ENCODE measurements at regions not wholly inside any gene's neighbourhood (a gene's known extent, or its start where the extent isn't known, plus 50 kb on each side); places are given as distances from the start of the nearest gene placed in this dataset.

- Mint-ChIP-seq H3K4me1 (ENCODE audit: low read depth) (no peaks in the 10 kb centered on the region), H3K27me3 (no peaks in the 10 kb centered on the region), H3K4me3 (no peak overlapping the region), H3K9me3 (peaks cover 3% of the 10 kb centered on the region), H3K27ac (no peak overlapping the region), H3K36me3 (ENCODE audit: low read depth) (no peaks in the 10 kb centered on the region)
- intact Hi-C loops (cut with micrococcal nuclease): no loop called here
- DNase-seq (no peak), ATAC-seq (no peak)
- CTCF ChIA-PET: no interaction called here
- POLR2A ChIA-PET: no interaction called here
- TF ChIP-seq, protein P1, sequence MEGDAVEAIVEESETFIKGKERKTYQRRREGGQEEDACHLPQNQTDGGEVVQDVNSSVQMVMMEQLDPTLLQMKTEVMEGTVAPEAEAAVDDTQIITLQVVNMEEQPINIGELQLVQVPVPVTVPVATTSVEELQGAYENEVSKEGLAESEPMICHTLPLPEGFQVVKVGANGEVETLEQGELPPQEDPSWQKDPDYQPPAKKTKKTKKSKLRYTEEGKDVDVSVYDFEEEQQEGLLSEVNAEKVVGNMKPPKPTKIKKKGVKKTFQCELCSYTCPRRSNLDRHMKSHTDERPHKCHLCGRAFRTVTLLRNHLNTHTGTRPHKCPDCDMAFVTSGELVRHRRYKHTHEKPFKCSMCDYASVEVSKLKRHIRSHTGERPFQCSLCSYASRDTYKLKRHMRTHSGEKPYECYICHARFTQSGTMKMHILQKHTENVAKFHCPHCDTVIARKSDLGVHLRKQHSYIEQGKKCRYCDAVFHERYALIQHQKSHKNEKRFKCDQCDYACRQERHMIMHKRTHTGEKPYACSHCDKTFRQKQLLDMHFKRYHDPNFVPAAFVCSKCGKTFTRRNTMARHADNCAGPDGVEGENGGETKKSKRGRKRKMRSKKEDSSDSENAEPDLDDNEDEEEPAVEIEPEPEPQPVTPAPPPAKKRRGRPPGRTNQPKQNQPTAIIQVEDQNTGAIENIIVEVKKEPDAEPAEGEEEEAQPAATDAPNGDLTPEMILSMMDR (IDR thresholded peaks at IDR 0.05): no peak
Measured at GRCh38 chr5:117488976-117489500, 914.4 kb upstream of the SEMA6A start.

- Mint-ChIP-seq H3K4me3 (no peak overlapping the region), H3K27ac (no peak overlapping the region), H3K4me1 (ENCODE audit: low read depth) (no peaks in the 10 kb centered on the region), H3K27me3 (no peaks in the 10 kb centered on the region), H3K36me3 (ENCODE audit: low read depth) (no peaks in the 10 kb centered on the region), H3K9me3 (peaks cover 3% of the 10 kb centered on the region)
- ChIA-PET POLR2A (no interaction called here), CTCF (no interaction called here)
- intact Hi-C loops (cut with micrococcal nuclease): no loop called here
- TF ChIP-seq, protein P1 (IDR thresholded peaks at IDR 0.05): no peak
- ATAC-seq (no peak), DNase-seq (no peak)
Measured at GRCh38 chr5:117487556-117487955, 912.9 kb upstream of the SEMA6A start.

DNA sequence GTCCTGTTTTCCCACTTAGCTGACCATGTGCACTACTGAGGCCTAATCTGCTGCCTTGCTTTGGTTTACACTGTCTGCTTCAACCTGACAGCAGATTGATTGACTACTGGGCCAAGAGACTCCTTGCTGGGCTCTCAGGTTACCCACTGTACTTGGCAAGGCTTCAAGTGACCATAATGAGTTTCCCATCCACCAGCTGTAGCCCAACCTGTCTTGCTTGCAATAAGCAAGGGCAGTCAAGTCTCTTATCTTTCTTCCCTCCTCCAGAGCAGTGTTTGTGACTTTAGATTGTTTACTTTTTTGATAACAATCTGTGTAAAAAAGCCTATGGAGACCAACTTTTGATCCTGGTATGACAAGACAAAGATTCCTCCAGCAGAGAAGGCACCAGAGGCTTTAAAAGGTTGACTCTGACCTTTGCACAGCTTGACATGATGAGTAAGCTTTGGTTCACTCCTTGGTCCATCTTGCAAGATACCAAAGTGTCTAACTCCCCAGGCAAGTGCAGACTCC, 912.3 kb upstream of the SEMA6A start:
- Mint-ChIP-seq H3K27ac (no peak overlapping the region), H3K36me3 (ENCODE audit: low read depth) (no peaks in the 10 kb centered on the region), H3K4me3 (no peak overlapping the region), H3K9me3 (peaks cover 3% of the 10 kb centered on the region), H3K27me3 (no peaks in the 10 kb centered on the region), H3K4me1 (ENCODE audit: low read depth) (no peaks in the 10 kb centered on the region)
- no peak for ATAC-seq
- intact Hi-C loops (cut with micrococcal nuclease): no loop called here
- no peak for DNase-seq
- POLR2A ChIA-PET: no interaction called here
- CTCF ChIA-PET: interaction anchor here (0.8 kb wide), 1 partner anchor 32 kb away, joined by 3 read pairs; no protein-coding TSS in a partner anchor
- TF ChIP-seq, protein P1 (IDR thresholded peaks at IDR 0.05): no peak

DNA sequence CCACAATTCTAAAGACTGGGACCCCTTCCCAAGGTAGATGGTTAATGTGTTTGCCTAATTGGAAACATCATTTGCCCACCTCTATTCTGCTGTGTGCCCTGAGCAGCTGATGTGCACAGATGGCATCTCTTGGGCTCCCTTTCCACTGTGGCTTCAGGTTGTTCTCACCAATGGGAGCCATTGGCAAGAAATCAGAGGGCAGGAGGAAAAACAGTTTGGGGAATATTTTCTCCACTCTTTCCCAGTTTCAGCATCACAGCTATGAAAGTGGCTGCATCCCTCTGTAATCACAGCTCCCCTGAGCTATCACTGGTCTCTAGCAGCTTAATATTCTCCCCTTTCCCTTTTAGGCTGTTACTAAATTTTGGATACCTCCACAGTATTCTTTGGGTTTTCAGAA, 911.6 kb upstream of the SEMA6A start:
- no peaks in the 10 kb centered on the region for H3K36me3 Mint-ChIP-seq (ENCODE audit: low read depth)

DNA sequence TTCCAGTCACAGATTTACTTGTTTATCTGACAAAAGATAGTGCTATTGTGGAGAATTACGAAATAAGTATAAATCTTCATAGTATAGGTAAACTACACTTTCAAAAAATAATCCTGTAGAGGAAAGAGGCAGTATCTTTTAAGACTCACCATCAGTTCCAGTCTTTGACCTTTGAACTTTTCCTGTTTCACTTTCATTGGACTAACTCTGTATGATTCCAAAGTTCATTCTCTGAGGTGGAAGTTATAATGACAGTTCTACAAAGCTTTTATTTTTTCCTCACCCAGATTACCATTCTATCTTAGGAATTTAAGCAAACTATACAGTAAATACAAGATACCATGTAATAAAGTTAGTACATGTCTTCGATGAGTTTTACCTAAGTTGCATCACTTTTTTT, 901.3 kb upstream of the SEMA6A start:
- no peaks in the 10 kb centered on the region for H3K4me1 Mint-ChIP-seq (ENCODE audit: low read depth)
- no peaks in the 10 kb centered on the region for H3K27me3 Mint-ChIP-seq
- H3K27ac Mint-ChIP-seq: no peak overlapping the region
- intact Hi-C loops (cut with micrococcal nuclease): no loop called here
- ATAC-seq (no peak), DNase-seq (no peak)
- no peak overlapping the region for H3K4me3 Mint-ChIP-seq
- H3K36me3 Mint-ChIP-seq (ENCODE audit: low read depth): no peaks in the 10 kb centered on the region
- ChIA-PET POLR2A (no interaction called here), CTCF (interaction anchor here (3.9 kb wide), 1 partner anchor 21 kb away, joined by 17 read pairs; no protein-coding TSS in a partner anchor)
- TF ChIP-seq, protein P1 (IDR thresholded peaks at IDR 0.05): no peak
- H3K9me3 Mint-ChIP-seq: no peaks in the 10 kb centered on the region

More for the DNA sequence above, 911.6 kb upstream of the SEMA6A start:
- ChIA-PET CTCF (interaction anchor here (0.8 kb wide), 1 partner anchor 32 kb away, joined by 3 read pairs; no protein-coding TSS in a partner anchor), POLR2A (no interaction called here)
- intact Hi-C loops (cut with micrococcal nuclease): no loop called here
- Mint-ChIP-seq H3K4me1 (ENCODE audit: low read depth) (no peaks in the 10 kb centered on the region), H3K9me3 (peaks cover 3% of the 10 kb centered on the region), H3K27ac (no peak overlapping the region), H3K4me3 (no peak overlapping the region), H3K27me3 (no peaks in the 10 kb centered on the region)
- TF ChIP-seq, protein P1 (IDR thresholded peaks at IDR 0.05): no peak
- DNase-seq (no peak), ATAC-seq (no peak)
